ENCODE measurements at regions not wholly inside any gene's neighbourhood (a gene's known extent, or its start where the extent isn't known, plus 50 kb on each side); places are given as distances from the start of the nearest gene placed in this dataset.

DNA sequence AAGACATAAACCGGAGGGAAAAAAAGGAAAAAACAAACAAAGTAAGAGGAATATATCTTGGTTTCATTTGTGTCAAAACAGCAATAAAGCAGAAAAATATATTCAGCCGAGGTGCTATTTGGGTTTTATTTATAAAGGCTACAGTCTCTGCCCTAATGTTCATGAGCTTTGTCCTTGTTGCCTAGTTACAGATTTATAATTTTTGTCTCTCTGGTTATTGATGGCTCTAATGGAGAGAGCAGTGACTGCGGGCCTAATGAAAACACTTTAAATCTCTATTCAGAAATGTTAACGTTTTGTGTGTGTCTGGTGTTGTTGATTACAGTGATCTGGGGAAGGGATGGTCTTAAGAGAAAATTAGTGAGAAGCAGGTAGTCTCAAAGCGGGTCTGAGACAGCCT, 854.0 kb upstream of the LRRTM1 start:
- no peaks in the 10 kb centered on the region for H3K9me3 ChIP-seq (ENCODE audit: control insufficient read depth, insufficient read depth, low read length)
- 81% methylated on average over 5 of the region's 5 CpGs for WGBS (ENCODE audit: insufficient coverage)
- no peak overlapping the region for H3K4me3 Mint-ChIP-seq
- intact Hi-C loops (cut with micrococcal nuclease), result no loop called here
- TF ChIP-seq, protein P1, sequence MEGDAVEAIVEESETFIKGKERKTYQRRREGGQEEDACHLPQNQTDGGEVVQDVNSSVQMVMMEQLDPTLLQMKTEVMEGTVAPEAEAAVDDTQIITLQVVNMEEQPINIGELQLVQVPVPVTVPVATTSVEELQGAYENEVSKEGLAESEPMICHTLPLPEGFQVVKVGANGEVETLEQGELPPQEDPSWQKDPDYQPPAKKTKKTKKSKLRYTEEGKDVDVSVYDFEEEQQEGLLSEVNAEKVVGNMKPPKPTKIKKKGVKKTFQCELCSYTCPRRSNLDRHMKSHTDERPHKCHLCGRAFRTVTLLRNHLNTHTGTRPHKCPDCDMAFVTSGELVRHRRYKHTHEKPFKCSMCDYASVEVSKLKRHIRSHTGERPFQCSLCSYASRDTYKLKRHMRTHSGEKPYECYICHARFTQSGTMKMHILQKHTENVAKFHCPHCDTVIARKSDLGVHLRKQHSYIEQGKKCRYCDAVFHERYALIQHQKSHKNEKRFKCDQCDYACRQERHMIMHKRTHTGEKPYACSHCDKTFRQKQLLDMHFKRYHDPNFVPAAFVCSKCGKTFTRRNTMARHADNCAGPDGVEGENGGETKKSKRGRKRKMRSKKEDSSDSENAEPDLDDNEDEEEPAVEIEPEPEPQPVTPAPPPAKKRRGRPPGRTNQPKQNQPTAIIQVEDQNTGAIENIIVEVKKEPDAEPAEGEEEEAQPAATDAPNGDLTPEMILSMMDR (IDR thresholded peaks at IDR 0.05), result no peak
- H3K27ac ChIP-seq (ENCODE audit: low read length), result no peak overlapping the region
- H3K4me1 Mint-ChIP-seq, result no peaks in the 10 kb centered on the region
- no peaks in the 10 kb centered on the region for H3K4me1 ChIP-seq (ENCODE audit: control insufficient read depth, insufficient read depth, low read length)
- peaks cover 16 to 25% of the 10 kb centered on the region in 2 donors for H3K9me3 Mint-ChIP-seq
- no peak for ATAC-seq
- H3K27me3 Mint-ChIP-seq (ENCODE audit: low read depth in 2 of 2), result no peaks in the 10 kb centered on the region
- H3K27me3 ChIP-seq (ENCODE audit: control insufficient read depth, insufficient read depth, low read length), result no peaks in the 10 kb centered on the region
- H3K36me3 Mint-ChIP-seq, result peaks cover 11% of the 10 kb centered on the region
- no peak overlapping the region for H3K27ac Mint-ChIP-seq
- no peaks in the 10 kb centered on the region for H3K36me3 ChIP-seq (ENCODE audit: control insufficient read depth, insufficient read depth, low read length)
- no peak overlapping the region for H3K4me3 ChIP-seq (ENCODE audit: low read length)
- no peak for DNase-seq

DNA sequence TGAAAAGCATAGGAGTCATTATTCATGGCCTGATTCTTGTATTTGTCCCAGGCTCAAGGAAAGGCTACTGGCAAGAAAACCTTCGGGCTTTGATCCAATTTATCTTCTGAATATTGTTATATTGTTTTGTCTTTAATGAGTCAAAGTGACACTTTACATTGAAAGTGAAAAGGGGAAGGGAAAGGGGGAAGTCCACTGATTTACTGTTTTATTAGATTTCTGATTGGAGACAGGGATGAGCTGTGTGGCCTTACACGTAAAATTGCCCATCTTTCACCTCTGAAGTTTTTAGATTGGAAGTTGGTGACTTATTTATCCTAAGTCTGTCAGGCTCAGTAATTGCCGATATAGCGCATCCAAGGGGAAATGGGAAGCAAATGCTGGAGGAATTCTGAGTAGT, 843.8 kb upstream of the LRRTM1 start:
- Histone ChIP-seq H3K27ac (ENCODE audit: low read length) (no peak overlapping the region), H3K9me3 (ENCODE audit: control insufficient read depth, insufficient read depth, low read length) (peaks cover 12% of the 10 kb centered on the region), H3K4me1 (ENCODE audit: control insufficient read depth, insufficient read depth, low read length) (no peaks in the 10 kb centered on the region), H3K27me3 (ENCODE audit: control insufficient read depth, insufficient read depth, low read length) (no peaks in the 10 kb centered on the region), H3K36me3 (ENCODE audit: control insufficient read depth, insufficient read depth, low read length) (no peaks in the 10 kb centered on the region), H3K4me3 (ENCODE audit: low read length) (no peak overlapping the region)
- no peak for ATAC-seq
- 76% methylated on average over 4 of the region's 4 CpGs for WGBS (ENCODE audit: insufficient coverage)
- no peak for DNase-seq
- Mint-ChIP-seq H3K36me3 (no peaks in the 10 kb centered on the region), H3K9me3 (peaks cover 26 to 37% of the 10 kb centered on the region in 2 donors), H3K27ac (no peak overlapping the region), H3K27me3 (ENCODE audit: low read depth in 2 of 2) (no peaks in the 10 kb centered on the region), H3K4me3 (no peak overlapping the region), H3K4me1 (no peaks in the 10 kb centered on the region)
- TF ChIP-seq, protein P1 (IDR thresholded peaks at IDR 0.05), result no peak
- intact Hi-C loops (cut with micrococcal nuclease), result no loop called here

DNA sequence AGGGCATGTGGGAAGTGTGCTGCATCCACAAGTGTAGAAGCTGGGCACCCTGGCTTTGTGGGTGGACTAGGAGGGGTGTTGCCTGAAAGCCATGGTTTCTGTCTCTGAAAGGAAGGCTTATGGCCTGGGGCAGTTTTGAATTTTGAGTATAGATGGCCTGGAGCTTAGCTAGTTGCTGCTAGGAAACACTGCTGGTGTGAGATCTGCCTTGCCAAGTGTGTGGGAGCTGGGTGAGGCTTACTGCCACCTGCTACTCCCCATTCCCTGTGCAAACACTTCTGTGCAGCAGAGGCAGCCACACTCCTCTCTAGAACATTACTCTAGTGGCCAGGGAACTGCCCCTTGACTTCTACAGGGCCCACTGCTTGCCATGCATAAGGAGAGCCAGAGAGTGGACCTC, 831.7 kb upstream of the LRRTM1 start:
- Mint-ChIP-seq H3K36me3 (peaks cover 7% of the 10 kb centered on the region), H3K4me1 (no peaks in the 10 kb centered on the region), H3K27ac (no peak overlapping the region), H3K4me3 (no peak overlapping the region), H3K9me3 (peaks cover 7 to 17% of the 10 kb centered on the region in 2 donors), H3K27me3 (ENCODE audit: low read depth in 2 of 2) (no peaks in the 10 kb centered on the region)
- intact Hi-C loops (cut with micrococcal nuclease), result no loop called here
- Histone ChIP-seq H3K4me3 (ENCODE audit: low read length) (no peak overlapping the region), H3K36me3 (ENCODE audit: control insufficient read depth, insufficient read depth, low read length) (no peaks in the 10 kb centered on the region), H3K27ac (ENCODE audit: low read length) (no peak overlapping the region), H3K27me3 (ENCODE audit: control insufficient read depth, insufficient read depth, low read length) (no peaks in the 10 kb centered on the region), H3K9me3 (ENCODE audit: control insufficient read depth, insufficient read depth, low read length) (peaks cover 11% of the 10 kb centered on the region), H3K4me1 (ENCODE audit: control insufficient read depth, insufficient read depth, low read length) (no peaks in the 10 kb centered on the region)
- ATAC-seq (no peak), DNase-seq (no peak)
- TF ChIP-seq, protein P1 (IDR thresholded peaks at IDR 0.05), result no peak

DNA sequence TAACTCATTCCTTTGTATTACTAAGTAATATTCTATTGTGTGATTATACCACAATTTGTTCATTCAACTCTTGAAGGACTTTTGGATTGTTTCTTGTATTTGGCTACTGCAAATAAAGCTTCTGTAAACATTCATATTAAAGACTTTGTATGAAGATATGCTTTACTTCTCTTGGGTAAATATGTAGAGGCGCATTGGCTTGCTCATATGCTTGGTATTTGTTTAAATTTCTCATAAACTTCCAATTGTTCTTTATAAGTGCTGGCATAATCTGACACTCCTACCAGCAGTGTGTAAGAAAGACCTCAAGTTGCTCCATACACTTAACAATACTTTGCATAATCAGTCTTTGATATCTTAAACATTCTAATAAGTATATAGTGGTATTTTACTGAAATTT, 792.8 kb upstream of the LRRTM1 start:
- DNase-seq (no peak), ATAC-seq (no peak)
- Histone ChIP-seq H3K4me1 (ENCODE audit: control insufficient read depth, insufficient read depth, low read length) (no peaks in the 10 kb centered on the region), H3K27me3 (ENCODE audit: control insufficient read depth, insufficient read depth, low read length) (no peaks in the 10 kb centered on the region), H3K4me3 (ENCODE audit: low read length) (no peak overlapping the region), H3K36me3 (ENCODE audit: control insufficient read depth, insufficient read depth, low read length) (no peaks in the 10 kb centered on the region), H3K27ac (ENCODE audit: low read length) (no peak overlapping the region), H3K9me3 (ENCODE audit: control insufficient read depth, insufficient read depth, low read length) (peaks cover 3% of the 10 kb centered on the region)
- Mint-ChIP-seq H3K9me3 (peaks cover 7 to 34% of the 10 kb centered on the region in 2 donors), H3K36me3 (peaks cover 7% of the 10 kb centered on the region), H3K4me1 (no peaks in the 10 kb centered on the region), H3K4me3 (no peak overlapping the region), H3K27ac (no peak overlapping the region), H3K27me3 (ENCODE audit: low read depth in 2 of 2) (no peaks in the 10 kb centered on the region)
- no CpG with 5 or more reads among the region's 1 CpG for WGBS (ENCODE audit: insufficient coverage)
- intact Hi-C loops (cut with micrococcal nuclease), result no loop called here
- TF ChIP-seq, protein P1 (IDR thresholded peaks at IDR 0.05), result no peak

All from natural killer cell (primary cell).